ENCODE measurements at regions not wholly inside any gene's neighbourhood (a gene's known extent, or its start where the extent isn't known, plus 50 kb on each side); places are given as distances from the start of the nearest gene placed in this dataset.
"Not testable (repeated sequence)": the region's sequence is repeated elsewhere in the genome, so short reads cannot be mapped to it uniquely, and the experiment has no call there.

DNA sequence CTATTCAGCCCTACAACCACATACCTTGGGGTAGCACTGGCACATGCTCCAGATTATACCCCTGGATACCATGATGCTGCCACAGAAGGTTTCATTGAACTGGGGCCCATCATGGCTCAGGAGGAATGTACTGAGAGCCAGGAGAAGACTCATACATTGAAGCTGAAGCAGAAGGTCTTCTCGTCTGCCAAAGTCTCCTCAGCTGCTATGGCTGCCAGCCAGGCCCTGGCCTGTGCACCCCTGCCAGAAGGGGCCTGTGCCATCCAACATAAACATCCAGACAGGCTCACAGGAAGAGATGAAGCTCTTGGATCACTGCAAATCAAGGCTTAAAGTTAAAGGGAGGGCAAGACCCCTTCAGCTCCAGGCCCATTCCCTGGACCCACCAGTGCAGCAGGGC, 364.2 kb downstream of the KCNJ18 start:
- TF ChIP-seq ELF4 (IDR thresholded peaks at IDR 0.05); SP1 (IDR thresholded peaks at IDR 0.05); HDGF (IDR thresholded peaks at IDR 0.05; ENCODE audit: borderline replicate concordance); LEF1 (IDR thresholded peaks at IDR 0.05; ENCODE audit: borderline replicate concordance); CTBP1 (IDR thresholded peaks at IDR 0.05; ENCODE audit: borderline replicate concordance); FOXK2 (IDR thresholded peaks at IDR 0.05); L3MBTL2 (conservative IDR thresholded peaks at IDR 0.05); TARDBP (IDR thresholded peaks at IDR 0.05); SUZ12 (IDR thresholded peaks at IDR 0.05); FOXA1 (IDR thresholded peaks at IDR 0.05); ARNT (IDR thresholded peaks at IDR 0.05); NFRKB (IDR thresholded peaks at IDR 0.05): not testable (repeated sequence)

All from HEK293T (cell line).